Colonic mucosa (tissue), 4 donors: ENCODE measurements at regions not wholly inside any gene's neighbourhood (a gene's known extent, or its start where the extent isn't known, plus 50 kb on each side); places are given as distances from the start of the nearest gene placed in this dataset.

Experiments
- DNase-seq: peaks from one replicate; pipeline ENCODE4 v3.0.0-alpha.2; 2020
- H3K27ac ChIP-seq: fragments of 200-600 bp; one replicate; pipeline ENCODE4 v1.8.0; 2021
- H3K27me3 ChIP-seq: fragments of 200-600 bp; one replicate; pipeline ENCODE4 v1.8.0; 2021
- H3K36me3 ChIP-seq: fragments of 200-600 bp; one replicate; pipeline ENCODE4 v1.8.0; 2021
- H3K4me1 ChIP-seq: fragments of 200-600 bp; one replicate; pipeline ENCODE4 v1.8.0; 2021; ENCODE audit warnings: mild to moderate bottlenecking
- H3K4me3 ChIP-seq: fragments of 200-600 bp; one replicate; pipeline ENCODE4 v1.8.0; 2021
- H3K9ac ChIP-seq, 2 donors: one replicate each; pipeline ENCODE4 v1.7.0; 2013; ENCODE audit warnings: control low read depth in 2 of 2, low read depth in 2 of 2, low read length in 2 of 2
- H3K9me3 ChIP-seq: fragments of 200-600 bp; one replicate; pipeline ENCODE4 v1.8.0; 2021
- intact Hi-C: fragments of 100-400 bp; cut with DNase I; formaldehyde crosslinking; loops from one replicate; pipeline ENCODE4 v1.14.1; 2022
- TF ChIP-seq, protein P1 (sequence below): fragments of 200-600 bp; IDR thresholded peaks from one replicate; pipeline ENCODE4 v1.8.0; 2022; ENCODE audit warnings: antibody characterized with exemption, mild to moderate bottlenecking
- donor health status: healthy.
- donor health status: DM: no; HTN: no; CAD: no.
- donor health status: DM: no; HTN: no; CAD: no.

DNA sequence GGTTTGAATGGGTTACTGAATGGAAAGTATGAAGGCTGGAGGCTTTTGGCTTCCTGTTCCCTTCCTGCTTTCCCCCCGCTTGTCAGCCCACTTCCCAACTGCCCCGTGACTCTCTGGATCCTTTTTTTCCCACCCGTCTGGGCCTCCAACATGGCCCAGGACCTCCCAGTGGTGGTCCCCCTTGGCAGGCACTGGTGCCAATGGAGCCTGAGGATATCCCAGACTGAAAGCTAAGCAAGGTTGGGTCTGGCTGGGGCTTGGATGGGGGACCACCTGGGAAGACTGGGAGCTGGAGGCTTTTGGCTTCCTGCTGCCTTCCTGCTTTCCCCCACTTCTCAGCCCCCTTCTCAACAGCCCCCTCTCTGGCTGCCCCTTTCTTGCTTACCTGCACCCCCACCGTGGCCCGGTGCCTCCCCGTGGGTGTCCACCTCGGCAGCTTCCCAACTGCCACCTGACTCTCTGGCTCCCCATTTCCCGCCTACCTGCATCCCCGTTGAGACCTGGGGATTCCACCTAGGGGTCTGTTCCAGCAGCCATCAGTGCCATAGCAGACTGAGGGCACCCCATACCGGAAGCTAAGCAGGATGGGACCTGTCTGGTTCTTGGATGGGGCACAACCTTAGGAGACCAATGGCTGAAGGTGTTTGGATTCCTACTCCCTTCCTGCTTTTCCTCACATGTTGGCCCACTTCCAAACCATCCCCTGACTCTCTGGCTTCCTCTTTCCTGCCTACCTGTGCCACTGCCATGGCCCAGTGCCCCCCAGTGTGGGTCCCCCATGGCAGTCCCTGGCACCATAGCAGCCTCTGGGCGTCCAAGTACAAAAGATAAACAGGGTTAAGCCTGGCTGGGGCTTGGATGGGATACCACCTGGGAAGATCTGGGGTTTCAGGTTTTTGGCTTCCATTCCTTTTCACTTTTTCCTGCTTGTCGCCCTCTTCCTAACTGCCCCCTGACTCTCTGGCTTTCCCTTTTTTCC, 2295.3 kb downstream of the TP53TG3F start:
- Histone ChIP-seq H3K4me1 (no peaks in the 10 kb centered on the region), H3K27me3 (no peaks in the 10 kb centered on the region), H3K36me3 (no peaks in the 10 kb centered on the region), H3K27ac (no peak overlapping the region), H3K9ac (no peak overlapping the region), H3K4me3 (no peak overlapping the region), H3K9me3 (peaks cover 10% of the 10 kb centered on the region)
- TF ChIP-seq, protein P1, sequence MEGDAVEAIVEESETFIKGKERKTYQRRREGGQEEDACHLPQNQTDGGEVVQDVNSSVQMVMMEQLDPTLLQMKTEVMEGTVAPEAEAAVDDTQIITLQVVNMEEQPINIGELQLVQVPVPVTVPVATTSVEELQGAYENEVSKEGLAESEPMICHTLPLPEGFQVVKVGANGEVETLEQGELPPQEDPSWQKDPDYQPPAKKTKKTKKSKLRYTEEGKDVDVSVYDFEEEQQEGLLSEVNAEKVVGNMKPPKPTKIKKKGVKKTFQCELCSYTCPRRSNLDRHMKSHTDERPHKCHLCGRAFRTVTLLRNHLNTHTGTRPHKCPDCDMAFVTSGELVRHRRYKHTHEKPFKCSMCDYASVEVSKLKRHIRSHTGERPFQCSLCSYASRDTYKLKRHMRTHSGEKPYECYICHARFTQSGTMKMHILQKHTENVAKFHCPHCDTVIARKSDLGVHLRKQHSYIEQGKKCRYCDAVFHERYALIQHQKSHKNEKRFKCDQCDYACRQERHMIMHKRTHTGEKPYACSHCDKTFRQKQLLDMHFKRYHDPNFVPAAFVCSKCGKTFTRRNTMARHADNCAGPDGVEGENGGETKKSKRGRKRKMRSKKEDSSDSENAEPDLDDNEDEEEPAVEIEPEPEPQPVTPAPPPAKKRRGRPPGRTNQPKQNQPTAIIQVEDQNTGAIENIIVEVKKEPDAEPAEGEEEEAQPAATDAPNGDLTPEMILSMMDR, result no peak
- no peak for DNase-seq
- intact Hi-C loops, result no loop called here

GRCh38 chr16:35788381-35788780, 2329.0 kb downstream of the TP53TG3F start:
- Histone ChIP-seq H3K9me3 (no peaks in the 10 kb centered on the region), H3K4me3 (no peak overlapping the region), H3K27me3 (no peaks in the 10 kb centered on the region), H3K27ac (no peak overlapping the region), H3K9ac (no peak overlapping the region), H3K36me3 (no peaks in the 10 kb centered on the region), H3K4me1 (no peaks in the 10 kb centered on the region)
- TF ChIP-seq, protein P1, result no peak
- DNase-seq, result no peak
- intact Hi-C loops, result no loop called here

DNA sequence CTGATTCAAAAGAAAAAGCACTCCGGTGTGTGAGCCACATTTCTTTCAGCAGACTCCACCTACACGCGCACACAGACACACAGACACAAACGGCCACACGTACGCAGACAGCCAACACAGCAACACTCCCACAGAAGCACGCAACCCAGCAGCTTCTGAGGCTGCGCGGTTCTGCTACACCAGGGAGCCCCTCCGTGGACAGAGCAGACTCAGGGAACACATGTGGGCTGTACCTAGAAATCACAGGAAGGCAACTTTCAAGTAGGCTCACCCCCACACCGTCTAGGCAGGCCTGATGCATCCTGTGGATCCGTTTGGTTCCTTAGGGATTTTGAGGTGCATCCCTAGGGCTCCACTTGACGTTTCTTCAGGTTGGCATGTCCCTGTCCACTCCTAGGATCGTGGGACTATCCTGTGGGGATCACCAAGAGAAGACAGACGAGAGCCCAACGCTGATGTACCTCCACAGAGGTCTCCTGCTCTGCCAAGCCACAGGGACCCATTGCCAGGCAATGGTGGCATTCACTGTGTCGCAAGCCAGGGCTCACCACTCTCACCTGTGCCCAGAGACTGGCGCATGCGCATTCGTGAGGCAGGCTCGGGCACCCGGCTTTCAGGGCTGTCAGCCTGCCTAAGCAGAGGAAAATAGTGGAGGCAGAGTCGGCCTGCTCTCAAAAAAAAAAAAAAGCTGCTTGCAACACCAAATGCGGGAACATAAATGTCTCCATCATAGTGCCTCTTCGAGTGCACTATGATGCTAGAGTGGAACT, 2333.3 kb downstream of the TP53TG3F start:
- TF ChIP-seq, protein P1, result no peak
- H3K9ac ChIP-seq, result no peak overlapping the region
- DNase-seq, result no peak
- no peak overlapping the region for H3K27ac ChIP-seq
- H3K36me3 ChIP-seq, result no peaks in the 10 kb centered on the region
- intact Hi-C loops, result no loop called here
- H3K27me3 ChIP-seq, result no peaks in the 10 kb centered on the region
- no peak overlapping the region for H3K4me3 ChIP-seq
- H3K9me3 ChIP-seq, result no peaks in the 10 kb centered on the region
- no peaks in the 10 kb centered on the region for H3K4me1 ChIP-seq

DNA sequence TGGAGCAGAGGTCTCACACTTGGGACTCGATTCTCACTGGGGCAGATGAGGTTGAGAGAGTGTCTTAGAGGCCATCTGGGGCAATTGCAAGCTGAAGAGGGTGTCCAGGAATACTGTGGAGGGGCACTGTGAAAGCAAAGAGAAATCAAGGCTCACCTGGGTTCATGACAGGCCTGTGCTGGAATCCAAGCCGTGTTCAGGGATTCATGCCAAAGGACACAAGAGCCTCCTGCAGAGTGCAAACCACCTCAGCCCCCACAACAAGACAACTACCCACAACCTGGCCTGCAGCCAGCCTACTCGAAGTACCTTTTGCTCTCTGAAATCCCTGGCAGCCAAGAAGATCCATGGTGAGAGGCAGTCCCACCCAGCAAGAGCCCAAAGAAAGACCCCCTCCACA, 2334.2 kb downstream of the TP53TG3F start:
- DNase-seq, result no peak
- TF ChIP-seq, protein P1, result no peak
- no peaks in the 10 kb centered on the region for H3K4me1 ChIP-seq
- no peak overlapping the region for H3K4me3 ChIP-seq
- no peaks in the 10 kb centered on the region for H3K9me3 ChIP-seq
- no peaks in the 10 kb centered on the region for H3K27me3 ChIP-seq
- no peak overlapping the region for H3K27ac ChIP-seq
- no peaks in the 10 kb centered on the region for H3K36me3 ChIP-seq
- intact Hi-C loops, result no loop called here
- no peak overlapping the region for H3K9ac ChIP-seq

DNA sequence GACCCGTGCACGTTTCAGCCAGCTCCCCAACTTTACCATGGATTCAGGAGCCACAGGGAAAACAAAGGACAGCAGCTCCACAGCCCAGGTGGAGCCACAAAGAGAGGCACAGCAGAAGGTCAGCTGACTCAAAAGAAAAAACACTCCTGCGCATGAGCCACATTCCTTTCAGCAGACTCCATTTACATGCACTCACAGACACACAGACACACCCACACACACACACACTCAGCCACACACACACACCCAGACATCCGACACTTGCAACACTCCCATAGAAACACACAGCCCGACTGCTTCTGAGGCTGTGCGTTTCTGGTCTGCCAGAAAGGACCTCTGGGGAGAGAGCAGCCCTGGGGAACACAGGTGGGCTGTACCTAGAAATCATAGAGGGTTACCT, 2335.5 kb downstream of the TP53TG3F start:
- TF ChIP-seq, protein P1, result no peak
- intact Hi-C loops, result no loop called here

More for the DNA sequence above, 2335.5 kb downstream of the TP53TG3F start:
- Histone ChIP-seq H3K27me3 (no peaks in the 10 kb centered on the region), H3K4me1 (no peaks in the 10 kb centered on the region), H3K9ac (no peak overlapping the region), H3K27ac (no peak overlapping the region), H3K9me3 (no peaks in the 10 kb centered on the region), H3K36me3 (no peaks in the 10 kb centered on the region), H3K4me3 (no peak overlapping the region)
- no peak for DNase-seq
